Caco-2 (cell line): ENCODE measurements at regions not wholly inside any gene's neighbourhood (a gene's known extent, or its start where the extent isn't known, plus 50 kb on each side); places are given as distances from the start of the nearest gene placed in this dataset.
"Not testable (repeated sequence)": the region's sequence is repeated elsewhere in the genome, so short reads cannot be mapped to it uniquely, and the experiment has no call there.

Source experiments
- BruUV-seq: library from RNA; stranded (reverse); fragments of 400-500 nt; replicated peaks from 2 replicates; lab custom pipeline; 2021; lab: Mats Ljungman, UMichigan
- CTCF ChIA-PET: fragments of 300-600 bp; sonication (Branson Sonifier 250); formaldehyde crosslinking; loops from one replicate; lab custom pipeline; 2022; ENCODE audit warnings: antibody characterized with exemption; lab: Charles Lee
- POLR2A ChIA-PET: fragments of 300-600 bp; sonication (Branson Sonifier 250); formaldehyde crosslinking; loops from one replicate; lab custom pipeline; 2022; ENCODE audit warnings: antibody characterized with exemption; lab: Charles Lee
- DNase-seq, 2 experiments: peaks; one replicate each; pipeline versions ENCODE4 v3.0.0 to v3.0.0-alpha.2; 2020 to 2022
- H3K27me3 ChIP-seq: replicated peaks from 2 replicates; pipeline ENCODE4 v1.6.0; 2011; ENCODE audit warnings: low read length; ENCODE audit not compliant: control insufficient read depth, insufficient read depth
- H3K36me3 ChIP-seq: 2 replicates; pipeline ENCODE4 v1.5.1; 2011; ENCODE audit warnings: low read length; ENCODE audit not compliant: control insufficient read depth, insufficient read depth
- H3K4me1 ChIP-seq: fragments of 250-450 bp; sonication (Bioruptor Pico); 2 replicates; pipeline ENCODE4 v1.5.1; 2020; ENCODE audit warnings: mild to moderate bottlenecking
- H3K4me3 ChIP-seq: 2 replicates; pipeline ENCODE4 v1.5.1; 2011; ENCODE audit warnings: low read depth, mild to moderate bottlenecking, control low read depth, low read length
- H3K9me3 ChIP-seq: fragments of 250-450 bp; sonication (Bioruptor Pico); 2 replicates; pipeline ENCODE4 v1.5.1; 2020; ENCODE audit warnings: mild to moderate bottlenecking, moderate library complexity
- H3K27ac Mint-ChIP-seq: one replicate; pipeline ENCODE4 v1.8.0; 2022; ENCODE audit warnings: mixed read lengths; ENCODE audit not compliant: unreplicated experiment
- H3K27me3 Mint-ChIP-seq: one replicate; pipeline ENCODE4 v1.8.0; 2022; ENCODE audit warnings: mixed read lengths; ENCODE audit not compliant: insufficient read depth, unreplicated experiment
- H3K36me3 Mint-ChIP-seq: one replicate; pipeline ENCODE4 v1.8.0; 2022; ENCODE audit warnings: mild to moderate bottlenecking, mixed read lengths; ENCODE audit not compliant: insufficient read depth, unreplicated experiment
- H3K4me1 Mint-ChIP-seq: one replicate; pipeline ENCODE4 v1.8.0; 2022; ENCODE audit warnings: low read depth, mixed read lengths; ENCODE audit not compliant: unreplicated experiment
- H3K4me3 Mint-ChIP-seq: one replicate; pipeline ENCODE4 v1.8.0; 2022; ENCODE audit warnings: mild to moderate bottlenecking, moderate library complexity, mixed read lengths; ENCODE audit not compliant: unreplicated experiment
- H3K9me3 Mint-ChIP-seq: one replicate; pipeline ENCODE4 v1.8.0; 2022; ENCODE audit warnings: mixed read lengths; ENCODE audit not compliant: unreplicated experiment
- intact Hi-C: fragments of 100-400 bp; cut with micrococcal nuclease; formaldehyde crosslinking; loops from one replicate; pipeline ENCODE4 v1.10.0; 2022; ENCODE audit not compliant: unreplicated experiment
- TF ChIP-seq, protein P1 (sequence below), 2 experiments: fragments of 200-600 bp in 1 of 2; IDR thresholded peaks; 1 replicate in 1 of 2; 2 replicates in 1 of 2; pipeline versions ENCODE4 v1.5.1 to v1.8.0; 2011 to 2022; ENCODE audit warnings: antibody characterized with exemption in 1 of 2, control low read depth in 1 of 2, inconsistent platforms in 1 of 2, low read depth in 1 of 2, low read length in 1 of 2, mild to moderate bottlenecking in 1 of 2, moderate library complexity in 1 of 2; ENCODE audit not compliant: insufficient read depth in 1 of 2, severe bottlenecking in 1 of 2, unreplicated experiment in 1 of 2

DNA sequence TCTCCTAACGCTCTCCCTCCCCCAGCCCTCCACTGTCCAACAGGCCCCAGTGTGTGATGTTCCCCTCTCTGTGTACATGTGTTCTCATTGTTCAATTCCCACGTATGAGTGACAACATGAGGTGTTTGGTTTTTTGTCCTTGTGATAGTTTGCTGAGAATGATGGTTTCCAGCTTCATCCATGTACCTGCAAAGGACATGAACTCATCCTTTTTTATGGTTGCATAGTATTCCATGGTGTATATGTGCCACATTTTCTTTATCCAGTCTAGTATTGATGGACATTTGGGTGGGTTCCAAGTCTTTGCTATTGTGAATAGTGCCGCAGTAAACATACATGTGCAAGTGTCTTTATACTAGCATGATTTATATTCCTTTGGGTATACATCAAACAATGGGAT, 347.4 kb downstream of the MAGEE1 start:
- H3K36me3 Mint-ChIP-seq, POLR2A ChIA-PET, H3K4me3 Mint-ChIP-seq, H3K27me3 ChIP-seq, H3K27me3 Mint-ChIP-seq, H3K9me3 Mint-ChIP-seq, H3K4me1 Mint-ChIP-seq, intact Hi-C loops, DNase-seq, H3K4me1 ChIP-seq, H3K4me3 ChIP-seq, BruUV-seq, H3K9me3 ChIP-seq, H3K36me3 ChIP-seq, CTCF ChIA-PET, H3K27ac Mint-ChIP-seq: not testable (repeated sequence)

DNA sequence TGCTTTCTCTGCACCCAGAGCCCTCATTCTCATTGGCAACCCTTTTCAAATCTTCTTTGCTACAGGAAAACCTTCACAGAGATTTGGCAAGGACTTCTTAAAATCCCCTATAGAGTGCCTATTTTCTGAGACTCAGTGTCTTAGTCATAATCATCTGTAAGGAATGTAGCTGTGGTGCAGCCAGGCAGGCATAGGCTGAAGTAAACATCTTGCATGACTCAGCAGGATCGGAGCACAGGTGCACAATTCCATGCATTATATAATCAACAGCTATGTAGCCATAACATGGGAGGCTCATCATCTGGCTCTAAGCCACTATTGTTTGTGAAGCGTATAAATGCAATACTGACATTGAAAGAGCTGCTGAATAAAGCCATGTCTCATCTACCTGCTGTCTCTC, 368.8 kb downstream of the MAGEE1 start:
- Mint-ChIP-seq H3K9me3 (no peaks in the 10 kb centered on the region), H3K36me3 (no peaks in the 10 kb centered on the region), H3K27ac (no peak overlapping the region), H3K27me3 (no peaks in the 10 kb centered on the region), H3K4me1 (no peaks in the 10 kb centered on the region), H3K4me3 (no peak overlapping the region)
- no peak overlapping the region for H3K4me3 ChIP-seq
- no peaks in the 10 kb centered on the region for H3K27me3 ChIP-seq
- POLR2A ChIA-PET, result no interaction called here
- intact Hi-C loops, result no loop called here
- H3K9me3 ChIP-seq, result no peaks in the 10 kb centered on the region
- no TSS peak for BruUV-seq
- H3K4me1 ChIP-seq, result no peaks in the 10 kb centered on the region
- no peaks in the 10 kb centered on the region for H3K36me3 ChIP-seq
- TF ChIP-seq, protein P1, sequence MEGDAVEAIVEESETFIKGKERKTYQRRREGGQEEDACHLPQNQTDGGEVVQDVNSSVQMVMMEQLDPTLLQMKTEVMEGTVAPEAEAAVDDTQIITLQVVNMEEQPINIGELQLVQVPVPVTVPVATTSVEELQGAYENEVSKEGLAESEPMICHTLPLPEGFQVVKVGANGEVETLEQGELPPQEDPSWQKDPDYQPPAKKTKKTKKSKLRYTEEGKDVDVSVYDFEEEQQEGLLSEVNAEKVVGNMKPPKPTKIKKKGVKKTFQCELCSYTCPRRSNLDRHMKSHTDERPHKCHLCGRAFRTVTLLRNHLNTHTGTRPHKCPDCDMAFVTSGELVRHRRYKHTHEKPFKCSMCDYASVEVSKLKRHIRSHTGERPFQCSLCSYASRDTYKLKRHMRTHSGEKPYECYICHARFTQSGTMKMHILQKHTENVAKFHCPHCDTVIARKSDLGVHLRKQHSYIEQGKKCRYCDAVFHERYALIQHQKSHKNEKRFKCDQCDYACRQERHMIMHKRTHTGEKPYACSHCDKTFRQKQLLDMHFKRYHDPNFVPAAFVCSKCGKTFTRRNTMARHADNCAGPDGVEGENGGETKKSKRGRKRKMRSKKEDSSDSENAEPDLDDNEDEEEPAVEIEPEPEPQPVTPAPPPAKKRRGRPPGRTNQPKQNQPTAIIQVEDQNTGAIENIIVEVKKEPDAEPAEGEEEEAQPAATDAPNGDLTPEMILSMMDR (IDR thresholded peaks at IDR 0.05; ENCODE audit: insufficient read depth in 1 of 2, low read depth in 1 of 2, low read length in 1 of 2, severe bottlenecking in 1 of 2, unreplicated experiment in 1 of 2), result no peak
- CTCF ChIA-PET, result no interaction called here
- no peak for DNase-seq

DNA sequence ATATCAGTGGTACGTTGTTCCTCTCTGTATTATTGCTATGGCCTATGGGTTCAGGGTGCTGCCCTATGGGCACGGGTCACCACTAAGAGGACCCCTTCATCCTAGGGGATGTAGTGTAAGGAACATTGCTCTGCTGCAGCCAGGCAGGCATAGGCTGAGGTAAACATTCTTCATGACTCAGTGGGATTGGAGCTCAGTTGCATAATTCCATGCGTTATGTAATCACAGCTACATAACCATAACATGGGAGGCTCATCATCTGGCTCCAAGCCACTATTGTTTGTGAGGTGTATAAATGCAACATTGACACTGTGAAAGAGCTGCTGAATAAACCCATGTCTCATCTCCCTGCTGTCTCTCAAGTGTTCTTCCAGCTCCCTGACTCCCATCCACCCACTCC, 375.2 kb downstream of the MAGEE1 start:
- Mint-ChIP-seq H3K4me1 (no peaks in the 10 kb centered on the region), H3K9me3 (no peaks in the 10 kb centered on the region), H3K4me3 (no peak overlapping the region), H3K27ac (no peak overlapping the region), H3K36me3 (no peaks in the 10 kb centered on the region), H3K27me3 (no peaks in the 10 kb centered on the region)
- H3K4me3 ChIP-seq, result no peak overlapping the region
- POLR2A ChIA-PET, result no interaction called here
- intact Hi-C loops, result no loop called here
- DNase-seq, result no peak
- H3K27me3 ChIP-seq, result no peaks in the 10 kb centered on the region
- H3K36me3 ChIP-seq, result no peaks in the 10 kb centered on the region
- CTCF ChIA-PET, result no interaction called here
- no peaks in the 10 kb centered on the region for H3K4me1 ChIP-seq
- TF ChIP-seq, protein P1 (IDR thresholded peaks at IDR 0.05; ENCODE audit: insufficient read depth in 1 of 2, low read depth in 1 of 2, low read length in 1 of 2, severe bottlenecking in 1 of 2, unreplicated experiment in 1 of 2), result no peak
- no peaks in the 10 kb centered on the region for H3K9me3 ChIP-seq
- no TSS peak for BruUV-seq

DNA sequence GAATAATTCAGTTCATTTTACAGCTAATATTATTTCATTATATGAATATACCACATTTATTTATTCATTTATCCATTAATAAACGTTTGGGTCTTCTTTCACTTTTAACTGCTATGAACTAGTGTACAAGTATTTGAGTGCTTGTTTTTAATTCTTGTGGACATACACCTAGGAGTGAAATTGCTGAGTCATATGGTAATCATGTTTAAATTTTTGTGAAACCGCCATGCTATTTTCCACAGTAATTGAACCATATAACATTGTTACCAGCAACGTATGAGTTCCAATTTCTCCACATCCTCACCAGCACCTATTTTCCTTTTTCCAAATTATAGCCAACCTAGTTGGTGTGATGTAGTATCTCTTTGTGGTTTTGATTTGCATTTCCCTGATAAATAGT, 388.2 kb downstream of the MAGEE1 start:
- H3K36me3 Mint-ChIP-seq, result no peaks in the 10 kb centered on the region
- no TSS peak for BruUV-seq
- no peak for DNase-seq
- ChIA-PET CTCF (no interaction called here), POLR2A (no interaction called here)
- H3K9me3 Mint-ChIP-seq, result no peaks in the 10 kb centered on the region
- H3K27me3 Mint-ChIP-seq, result no peaks in the 10 kb centered on the region
- no peak overlapping the region for H3K27ac Mint-ChIP-seq
- Histone ChIP-seq H3K36me3 (no peaks in the 10 kb centered on the region), H3K9me3 (no peaks in the 10 kb centered on the region), H3K4me1 (no peaks in the 10 kb centered on the region), H3K4me3 (no peak overlapping the region), H3K27me3 (no peaks in the 10 kb centered on the region)
- TF ChIP-seq, protein P1 (IDR thresholded peaks at IDR 0.05; ENCODE audit: insufficient read depth in 1 of 2, low read depth in 1 of 2, low read length in 1 of 2, severe bottlenecking in 1 of 2, unreplicated experiment in 1 of 2), result no peak
- intact Hi-C loops, result no loop called here
- H3K4me1 Mint-ChIP-seq, result no peaks in the 10 kb centered on the region
- H3K4me3 Mint-ChIP-seq, result no peak overlapping the region

DNA sequence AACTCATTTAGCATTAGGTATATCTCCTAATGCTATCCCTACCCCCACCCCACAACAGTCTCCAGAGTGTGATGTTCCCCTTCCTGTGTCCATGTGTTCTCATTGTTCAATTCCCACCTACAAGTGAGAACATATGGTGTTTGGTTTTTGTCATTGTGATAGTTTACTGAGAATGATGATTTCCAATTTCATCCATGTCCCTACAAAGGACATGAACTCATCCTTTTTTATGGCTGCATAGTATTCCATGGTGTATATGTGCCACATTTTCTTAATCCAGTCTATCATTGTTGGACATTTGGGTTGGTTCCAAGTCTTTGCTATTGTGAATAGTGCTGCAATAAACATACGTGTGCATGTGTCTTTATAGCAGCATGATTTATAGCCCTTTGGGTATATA, 389.8 kb downstream of the MAGEE1 start:
- H3K4me1 Mint-ChIP-seq, H3K9me3 ChIP-seq, H3K36me3 Mint-ChIP-seq, BruUV-seq, H3K9me3 Mint-ChIP-seq, DNase-seq, H3K27me3 ChIP-seq, POLR2A ChIA-PET, H3K4me3 ChIP-seq, CTCF ChIA-PET, H3K4me3 Mint-ChIP-seq, intact Hi-C loops, H3K27ac Mint-ChIP-seq, H3K27me3 Mint-ChIP-seq, H3K36me3 ChIP-seq, H3K4me1 ChIP-seq: not testable (repeated sequence)
